IMR-90 (cell line): ENCODE measurements at regions not wholly inside any gene's neighbourhood (a gene's known extent, or its start where the extent isn't known, plus 50 kb on each side); places are given as distances from the start of the nearest gene placed in this dataset.

Source experiments
- ATAC-seq: fragments of 200-7000 bp; cut with Tn5 transposase; 2 replicates; pipeline ENCODE4 v1.9.1; 2020; ENCODE audit warnings: low read depth, mild to moderate bottlenecking, moderate library complexity
- BruUV-seq: library from RNA; stranded (reverse); fragments of 400-500 nt; replicated peaks from 2 replicates; lab custom pipeline; 2021; lab: Mats Ljungman, UMichigan
- CTCF ChIA-PET: fragments of 300-600 bp; formaldehyde crosslinking; extraction: SDS; loops from one replicate; lab custom pipeline; 2021; ENCODE audit warnings: antibody characterized with exemption; lab: Yijun Ruan, JAX
- POLR2A ChIA-PET: fragments of 300-600 bp; sonication (Branson Sonifier 250); formaldehyde crosslinking; loops from one replicate; lab custom pipeline; 2022; ENCODE audit warnings: antibody characterized with exemption; ENCODE audit not compliant: unreplicated experiment; lab: Charles Lee
- DNase-seq: peaks from one replicate; pipeline ENCODE4 v3.0.0; 2013
- H2AFZ ChIP-seq: replicated peaks from 2 replicates; pipeline ENCODE3; 2013; ENCODE audit warnings: low read length, mild to moderate bottlenecking; ENCODE audit not compliant: poor library complexity
- H2AK5ac ChIP-seq: 2 replicates; pipeline ENCODE4 v1.6.1; 2013; ENCODE audit warnings: low read depth, low read length, inconsistent platforms
- H2AK9ac ChIP-seq: replicated peaks from 2 replicates; pipeline ENCODE3; 2013; ENCODE audit warnings: mild to moderate bottlenecking, low read depth, low read length, moderate library complexity; ENCODE audit not compliant: poor library complexity
- H2BK120ac ChIP-seq: 2 replicates; pipeline ENCODE4 v1.6.1; 2013; ENCODE audit warnings: low read depth, low read length, inconsistent platforms
- H2BK15ac ChIP-seq: 3 replicates; pipeline ENCODE4 v1.6.1; 2013; ENCODE audit warnings: low read depth, low read length, inconsistent platforms
- H2BK20ac ChIP-seq: 2 replicates; pipeline ENCODE4 v1.6.1; 2013; ENCODE audit warnings: low read depth, mild to moderate bottlenecking, inconsistent platforms, low read length, moderate library complexity
- H2BK5ac ChIP-seq: 2 replicates; pipeline ENCODE4 v1.6.1; 2013; ENCODE audit warnings: mild to moderate bottlenecking, low read depth, low read length, inconsistent platforms; ENCODE audit not compliant: poor library complexity, severe bottlenecking
- H3K14ac ChIP-seq: replicated peaks from 2 replicates; pipeline ENCODE4 v1.6.1; 2013; ENCODE audit warnings: low read depth, low read length, inconsistent platforms
- H3K18ac ChIP-seq: 2 replicates; pipeline ENCODE4 v1.6.1; 2013; ENCODE audit warnings: low read depth, low read length, control low read depth
- H3K23ac ChIP-seq: 2 replicates; pipeline ENCODE4 v1.6.1; 2013; ENCODE audit warnings: low read depth, low read length, inconsistent platforms
- H3K27ac ChIP-seq: 2 replicates; pipeline ENCODE4 v1.5.1; 2013; ENCODE audit warnings: mild to moderate bottlenecking, control low read depth, low read length; ENCODE audit not compliant: insufficient read depth
- H3K27me3 ChIP-seq: 2 replicates; pipeline ENCODE4 v1.6.1; 2013; ENCODE audit warnings: low read length; ENCODE audit not compliant: control insufficient read depth, insufficient read depth
- H3K36me3 ChIP-seq: 2 replicates; pipeline ENCODE4 v1.6.1; 2013; ENCODE audit warnings: low read length, mixed read lengths; ENCODE audit not compliant: control insufficient read depth, insufficient read depth
- H3K4ac ChIP-seq: 2 replicates; pipeline ENCODE4 v1.6.1; 2013; ENCODE audit warnings: low read depth, low read length, inconsistent platforms
- H3K4me1 ChIP-seq: 2 replicates; pipeline ENCODE4 v1.6.1; 2013; ENCODE audit warnings: low read length, mixed read lengths; ENCODE audit not compliant: control insufficient read depth, insufficient read depth
- H3K4me2 ChIP-seq: 2 replicates; pipeline ENCODE4 v1.6.1; 2013; ENCODE audit warnings: low read depth, mild to moderate bottlenecking, control low read depth, low read length, moderate library complexity
- H3K4me3 ChIP-seq: 2 replicates; pipeline ENCODE4 v1.5.1; 2013; ENCODE audit warnings: low read depth, mild to moderate bottlenecking, control low read depth, low read length, moderate library complexity; ENCODE audit not compliant: insufficient read depth
- H3K56ac ChIP-seq: 2 replicates; pipeline ENCODE4 v1.6.1; 2013; ENCODE audit warnings: low read length, inconsistent platforms; ENCODE audit not compliant: insufficient read depth; ENCODE audit errors: extremely low read depth
- H3K79me1 ChIP-seq, 2 experiments: 2 replicates each; pipeline ENCODE4 v1.6.1; 2013; ENCODE audit warnings: low read length in 2 of 2, inconsistent platforms in 1 of 2, low read depth in 1 of 2
- H3K9ac ChIP-seq: 2 replicates; pipeline ENCODE4 v1.6.1; 2013; ENCODE audit warnings: low read depth, low read length, control low read depth
- H3K9me1 ChIP-seq: 2 replicates; pipeline ENCODE4 v1.6.1; 2013; ENCODE audit warnings: low read length, inconsistent platforms; ENCODE audit not compliant: insufficient read depth
- H3K9me3 ChIP-seq: 2 replicates; pipeline ENCODE4 v1.6.1; 2013; ENCODE audit warnings: low read length; ENCODE audit not compliant: control insufficient read depth, insufficient read depth
- H4K20me1 ChIP-seq: 2 replicates; pipeline ENCODE4 v1.6.1; 2013; ENCODE audit warnings: low read length, inconsistent platforms; ENCODE audit not compliant: insufficient read depth
- H4K5ac ChIP-seq: 2 replicates; pipeline ENCODE4 v1.6.1; 2013; ENCODE audit warnings: mild to moderate bottlenecking, low read depth, low read length, control low read depth
- H4K8ac ChIP-seq, 2 experiments: 2 replicates each; pipeline ENCODE4 v1.6.1; 2013; ENCODE audit warnings: low read depth in 2 of 2, low read length in 2 of 2, control low read depth in 1 of 2, inconsistent platforms in 1 of 2
- H4K91ac ChIP-seq: 2 replicates; pipeline ENCODE4 v1.6.1; 2013; ENCODE audit warnings: low read depth, low read length, inconsistent platforms; ENCODE audit not compliant: insufficient read depth
- BHLHE40 ChIP-seq: fragments of 150-350 bp; IDR thresholded peaks from 2 replicates; pipeline ENCODE4 v1.6.1; 2016; ENCODE audit warnings: mild to moderate bottlenecking, low read depth, low read length
- CEBPB ChIP-seq: IDR thresholded peaks from 2 replicates; pipeline ENCODE4 v1.6.1; 2012; ENCODE audit warnings: low read depth, low read length, improper control_type of control experiment
- FOS ChIP-seq: fragments of 150-350 bp; IDR thresholded peaks from 2 replicates; pipeline ENCODE4 v1.6.1; 2016; ENCODE audit warnings: low read depth, low read length
- MAFK ChIP-seq: IDR thresholded peaks from 2 replicates; pipeline ENCODE4 v1.6.1; 2012; ENCODE audit warnings: low read depth, low read length, improper control_type of control experiment
- MAZ ChIP-seq: IDR thresholded peaks from 2 replicates; pipeline ENCODE4 v1.6.1; 2012; ENCODE audit warnings: low read depth, mild to moderate bottlenecking, low read length, improper control_type of control experiment, moderate library complexity, borderline replicate concordance
- MXI1 ChIP-seq: IDR thresholded peaks from 2 replicates; pipeline ENCODE4 v1.6.1; 2012; ENCODE audit warnings: low read depth, mild to moderate bottlenecking, low read length, moderate library complexity, borderline replicate concordance
- NFE2L2 ChIP-seq: fragments of 150-350 bp; IDR thresholded peaks from 2 replicates; pipeline ENCODE4 v1.6.1; 2016; ENCODE audit warnings: low read depth, mild to moderate bottlenecking, low read length
- POLR2A ChIP-seq: IDR thresholded peaks from 2 replicates; pipeline ENCODE4 v1.6.1; 2012; ENCODE audit warnings: mild to moderate bottlenecking, low read depth, low read length
- RFX5 ChIP-seq: IDR thresholded peaks from 2 replicates; pipeline ENCODE4 v1.8.0; 2012; ENCODE audit warnings: low read depth, mild to moderate bottlenecking, low read length, moderate library complexity
- SMC3 ChIP-seq: fragments of 150-350 bp; IDR thresholded peaks from 2 replicates; pipeline ENCODE4 v1.6.1; 2016; ENCODE audit warnings: low read depth, mild to moderate bottlenecking, antibody characterized with exemption, low read length, moderate library complexity
- WGBS, 2 experiments: methylation state at CpG; one replicate each; pipeline versions ENCODE4 v1.1.5 to v1.1.7; 2013; ENCODE audit warnings: missing lambda C conversion rate in 2 of 2; ENCODE audit not compliant: insufficient read length in 1 of 2; ENCODE audit errors: extremely low coverage in 2 of 2; 5-methylcytosine and 5-hydroxymethylcytosine counted together
- dilution Hi-C: fragments of 300-500 bp; cut with HindIII; formaldehyde crosslinking; loops from one replicate; pipeline ENCODE4 v1.14.3; 2018; ENCODE audit warnings: low sequenced_read_pairs; ENCODE audit not compliant: unreplicated experiment
- in situ Hi-C: fragments of 300-500 bp; cut with MboI; formaldehyde crosslinking; loops from 3 replicates; pipeline ENCODE4 v1.14.3; 2019; ENCODE audit warnings: low sequenced_read_pairs, inconsistent platforms, mixed read lengths
- intact Hi-C: fragments of 100-400 bp; cut with micrococcal nuclease; formaldehyde crosslinking; loops from 2 replicates; pipeline ENCODE4 v1.10.0; 2022
- TF ChIP-seq, protein P1 (sequence below): fragments of 150-350 bp; IDR thresholded peaks from 2 replicates; pipeline ENCODE4 v1.6.1; 2016; ENCODE audit warnings: low read depth, mild to moderate bottlenecking, low read length, moderate library complexity, borderline replicate concordance
- TF ChIP-seq, protein P2 (sequence below): fragments of 150-350 bp; IDR thresholded peaks from 2 replicates; pipeline ENCODE4 v1.6.1; 2017; ENCODE audit warnings: mild to moderate bottlenecking, antibody characterized with exemption, low read length, low read depth
- TF ChIP-seq, protein P3 (sequence below): conservative IDR thresholded peaks from 2 replicates; pipeline ENCODE4 v1.5.1; 2012; ENCODE audit warnings: mild to moderate bottlenecking, low read depth, low read length, improper control_type of control experiment

DNA sequence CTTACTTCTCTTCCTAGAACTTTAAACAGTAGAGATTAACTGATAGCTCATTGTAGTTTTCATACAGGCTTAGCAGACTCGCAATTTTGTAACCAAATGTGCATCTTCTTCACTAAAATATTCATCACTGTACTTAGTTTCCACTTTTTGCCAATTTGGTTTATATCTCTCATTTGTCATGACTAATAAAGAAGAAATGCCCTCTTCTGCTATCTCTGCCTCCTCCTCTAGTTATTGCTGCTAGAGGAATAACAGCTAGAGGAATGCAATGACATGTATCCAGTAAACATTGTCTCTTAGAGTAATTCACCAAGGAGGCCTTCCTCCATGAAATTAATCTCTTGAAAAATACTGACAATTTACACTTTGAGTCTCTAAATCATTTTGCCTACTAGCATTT, 115.5 kb upstream of the COX10 start:
- H2AK9ac ChIP-seq: no peak overlapping the region
- no peak overlapping the region for H4K8ac ChIP-seq
- no peaks in the 10 kb centered on the region for H3K36me3 ChIP-seq
- no peaks in the 10 kb centered on the region; the same call in 1 of the 2 replicates for H3K9me1 ChIP-seq
- ChIA-PET CTCF (no interaction called here), POLR2A (no interaction called here)
- H3K27ac ChIP-seq: no peak overlapping the region
- intact Hi-C loops (no loop called here), in situ Hi-C loops (no loop called here), dilution Hi-C loops (no loop called here)
- no peak overlapping the region for H3K23ac ChIP-seq
- no peak overlapping the region for H3K4me3 ChIP-seq
- H2AK5ac ChIP-seq: no peak overlapping the region
- no peaks in the 10 kb centered on the region for H3K4me1 ChIP-seq
- TF ChIP-seq, protein P1, sequence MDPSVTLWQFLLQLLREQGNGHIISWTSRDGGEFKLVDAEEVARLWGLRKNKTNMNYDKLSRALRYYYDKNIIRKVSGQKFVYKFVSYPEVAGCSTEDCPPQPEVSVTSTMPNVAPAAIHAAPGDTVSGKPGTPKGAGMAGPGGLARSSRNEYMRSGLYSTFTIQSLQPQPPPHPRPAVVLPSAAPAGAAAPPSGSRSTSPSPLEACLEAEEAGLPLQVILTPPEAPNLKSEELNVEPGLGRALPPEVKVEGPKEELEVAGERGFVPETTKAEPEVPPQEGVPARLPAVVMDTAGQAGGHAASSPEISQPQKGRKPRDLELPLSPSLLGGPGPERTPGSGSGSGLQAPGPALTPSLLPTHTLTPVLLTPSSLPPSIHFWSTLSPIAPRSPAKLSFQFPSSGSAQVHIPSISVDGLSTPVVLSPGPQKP: no peak
- TF ChIP-seq SMC3: no peak
- TF ChIP-seq, protein P2, sequence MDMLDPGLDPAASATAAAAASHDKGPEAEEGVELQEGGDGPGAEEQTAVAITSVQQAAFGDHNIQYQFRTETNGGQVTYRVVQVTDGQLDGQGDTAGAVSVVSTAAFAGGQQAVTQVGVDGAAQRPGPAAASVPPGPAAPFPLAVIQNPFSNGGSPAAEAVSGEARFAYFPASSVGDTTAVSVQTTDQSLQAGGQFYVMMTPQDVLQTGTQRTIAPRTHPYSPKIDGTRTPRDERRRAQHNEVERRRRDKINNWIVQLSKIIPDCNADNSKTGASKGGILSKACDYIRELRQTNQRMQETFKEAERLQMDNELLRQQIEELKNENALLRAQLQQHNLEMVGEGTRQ: no peak
- no peak for TF ChIP-seq MXI1
- TF ChIP-seq CEBPB: no peak
- TF ChIP-seq FOS: no peak
- TF ChIP-seq MAFK: no peak
- TF ChIP-seq RFX5: no peak
- no peak for TF ChIP-seq BHLHE40
- TF ChIP-seq POLR2A: no peak
- no peak for TF ChIP-seq NFE2L2
- TF ChIP-seq, protein P3, sequence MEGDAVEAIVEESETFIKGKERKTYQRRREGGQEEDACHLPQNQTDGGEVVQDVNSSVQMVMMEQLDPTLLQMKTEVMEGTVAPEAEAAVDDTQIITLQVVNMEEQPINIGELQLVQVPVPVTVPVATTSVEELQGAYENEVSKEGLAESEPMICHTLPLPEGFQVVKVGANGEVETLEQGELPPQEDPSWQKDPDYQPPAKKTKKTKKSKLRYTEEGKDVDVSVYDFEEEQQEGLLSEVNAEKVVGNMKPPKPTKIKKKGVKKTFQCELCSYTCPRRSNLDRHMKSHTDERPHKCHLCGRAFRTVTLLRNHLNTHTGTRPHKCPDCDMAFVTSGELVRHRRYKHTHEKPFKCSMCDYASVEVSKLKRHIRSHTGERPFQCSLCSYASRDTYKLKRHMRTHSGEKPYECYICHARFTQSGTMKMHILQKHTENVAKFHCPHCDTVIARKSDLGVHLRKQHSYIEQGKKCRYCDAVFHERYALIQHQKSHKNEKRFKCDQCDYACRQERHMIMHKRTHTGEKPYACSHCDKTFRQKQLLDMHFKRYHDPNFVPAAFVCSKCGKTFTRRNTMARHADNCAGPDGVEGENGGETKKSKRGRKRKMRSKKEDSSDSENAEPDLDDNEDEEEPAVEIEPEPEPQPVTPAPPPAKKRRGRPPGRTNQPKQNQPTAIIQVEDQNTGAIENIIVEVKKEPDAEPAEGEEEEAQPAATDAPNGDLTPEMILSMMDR: no peak
- no peak for TF ChIP-seq MAZ
- no peaks in the 10 kb centered on the region for H3K79me1 ChIP-seq
- no peak overlapping the region for H4K5ac ChIP-seq
- no peaks in the 10 kb centered on the region for H3K27me3 ChIP-seq
- H3K4ac ChIP-seq: no peak overlapping the region
- no peak overlapping the region for H2BK120ac ChIP-seq
- no peak overlapping the region for H3K14ac ChIP-seq
- H2BK20ac ChIP-seq: no peak overlapping the region
- no peak overlapping the region for H2BK15ac ChIP-seq
- no TSS peak for BruUV-seq
- no peaks in the 10 kb centered on the region for H3K9me3 ChIP-seq
- DNase-seq (peak; percentile 50), ATAC-seq (peak; percentile 90)
- H2BK5ac ChIP-seq: no peak overlapping the region
- WGBS, 2 experiments: no CpG with 5 or more reads among the region's 1 CpG
- no peak overlapping the region for H4K91ac ChIP-seq
- H3K56ac ChIP-seq: no peak overlapping the region
- no peak overlapping the region for H2AFZ ChIP-seq
- H3K4me2 ChIP-seq: no peak overlapping the region
- H3K18ac ChIP-seq: no peak overlapping the region
- no peaks in the 10 kb centered on the region for H4K20me1 ChIP-seq
- no peak overlapping the region for H3K9ac ChIP-seq
